Caco-2 (cell line): ENCODE measurements at regions not wholly inside any gene's neighbourhood (a gene's known extent, or its start where the extent isn't known, plus 50 kb on each side); places are given as distances from the start of the nearest gene placed in this dataset.
A peak's percentile ranks its signal among the peaks of the same experiment; 100 is the strongest.
"Not testable (repeated sequence)": the region's sequence is repeated elsewhere in the genome, so short reads cannot be mapped to it uniquely, and the experiment has no call there.

Experiments
- BruUV-seq: library from RNA; stranded (reverse); fragments of 400-500 nt; replicated peaks from 2 replicates; lab custom pipeline; 2021; lab: Mats Ljungman, UMichigan
- CTCF ChIA-PET: fragments of 300-600 bp; sonication (Branson Sonifier 250); formaldehyde crosslinking; loops from one replicate; lab custom pipeline; 2022; ENCODE audit warnings: antibody characterized with exemption; lab: Charles Lee
- POLR2A ChIA-PET: fragments of 300-600 bp; sonication (Branson Sonifier 250); formaldehyde crosslinking; loops from one replicate; lab custom pipeline; 2022; ENCODE audit warnings: antibody characterized with exemption; lab: Charles Lee
- DNase-seq, 2 experiments: peaks; one replicate each; pipeline versions ENCODE4 v3.0.0 to v3.0.0-alpha.2; 2020 to 2022
- H3K27me3 ChIP-seq: replicated peaks from 2 replicates; pipeline ENCODE4 v1.6.0; 2011; ENCODE audit warnings: low read length; ENCODE audit not compliant: control insufficient read depth, insufficient read depth
- H3K36me3 ChIP-seq: 2 replicates; pipeline ENCODE4 v1.5.1; 2011; ENCODE audit warnings: low read length; ENCODE audit not compliant: control insufficient read depth, insufficient read depth
- H3K4me1 ChIP-seq: fragments of 250-450 bp; sonication (Bioruptor Pico); 2 replicates; pipeline ENCODE4 v1.5.1; 2020; ENCODE audit warnings: mild to moderate bottlenecking
- H3K4me3 ChIP-seq: 2 replicates; pipeline ENCODE4 v1.5.1; 2011; ENCODE audit warnings: low read depth, mild to moderate bottlenecking, control low read depth, low read length
- H3K9me3 ChIP-seq: fragments of 250-450 bp; sonication (Bioruptor Pico); 2 replicates; pipeline ENCODE4 v1.5.1; 2020; ENCODE audit warnings: mild to moderate bottlenecking, moderate library complexity
- H3K27ac Mint-ChIP-seq: one replicate; pipeline ENCODE4 v1.8.0; 2022; ENCODE audit warnings: mixed read lengths; ENCODE audit not compliant: unreplicated experiment
- H3K27me3 Mint-ChIP-seq: one replicate; pipeline ENCODE4 v1.8.0; 2022; ENCODE audit warnings: mixed read lengths; ENCODE audit not compliant: insufficient read depth, unreplicated experiment
- H3K36me3 Mint-ChIP-seq: one replicate; pipeline ENCODE4 v1.8.0; 2022; ENCODE audit warnings: mild to moderate bottlenecking, mixed read lengths; ENCODE audit not compliant: insufficient read depth, unreplicated experiment
- H3K4me1 Mint-ChIP-seq: one replicate; pipeline ENCODE4 v1.8.0; 2022; ENCODE audit warnings: low read depth, mixed read lengths; ENCODE audit not compliant: unreplicated experiment
- H3K4me3 Mint-ChIP-seq: one replicate; pipeline ENCODE4 v1.8.0; 2022; ENCODE audit warnings: mild to moderate bottlenecking, moderate library complexity, mixed read lengths; ENCODE audit not compliant: unreplicated experiment
- H3K9me3 Mint-ChIP-seq: one replicate; pipeline ENCODE4 v1.8.0; 2022; ENCODE audit warnings: mixed read lengths; ENCODE audit not compliant: unreplicated experiment
- CTCF ChIP-seq, 2 experiments: fragments of 200-600 bp in 1 of 2; IDR thresholded peaks; 1 replicate in 1 of 2; 2 replicates in 1 of 2; pipeline versions ENCODE4 v1.5.1 to v1.8.0; 2011 to 2022; ENCODE audit warnings: antibody characterized with exemption in 1 of 2, control low read depth in 1 of 2, inconsistent platforms in 1 of 2, low read depth in 1 of 2, low read length in 1 of 2, mild to moderate bottlenecking in 1 of 2, moderate library complexity in 1 of 2; ENCODE audit not compliant: insufficient read depth in 1 of 2, severe bottlenecking in 1 of 2, unreplicated experiment in 1 of 2
- intact Hi-C: fragments of 100-400 bp; cut with micrococcal nuclease; formaldehyde crosslinking; loops from one replicate; pipeline ENCODE4 v1.10.0; 2022; ENCODE audit not compliant: unreplicated experiment

GRCh38 chr5:82635561-82636288 lies 357.6 kb upstream of the RPS23 start:
- peaks cover 21% of the 10 kb centered on the region for H3K4me1 Mint-ChIP-seq
- POLR2A ChIA-PET, result no interaction called here

GRCh38 chr5:82628364-82628910 lies 350.3 kb upstream of the RPS23 start:
- Histone ChIP-seq H3K27me3 (no peaks in the 10 kb centered on the region), H3K4me3 (no peak overlapping the region), H3K4me1 (0 out of 2 replicates have a peak, but pooled peaks cover 4% of the 10 kb centered on the region), H3K9me3 (no peaks in the 10 kb centered on the region; the same call in 1 of the 2 replicates), H3K36me3 (no peaks in the 10 kb centered on the region)
- Mint-ChIP-seq H3K4me1 (no peaks in the 10 kb centered on the region), H3K36me3 (no peaks in the 10 kb centered on the region), H3K27me3 (no peaks in the 10 kb centered on the region), H3K9me3 (peaks cover 7% of the 10 kb centered on the region), H3K27ac (no peak overlapping the region), H3K4me3 (no peak overlapping the region)
- intact Hi-C loops, result no loop called here
- DNase-seq, result no peak
- no peak for TF ChIP-seq CTCF (IDR thresholded peaks at IDR 0.05; ENCODE audit: insufficient read depth in 1 of 2, low read depth in 1 of 2, low read length in 1 of 2, severe bottlenecking in 1 of 2, unreplicated experiment in 1 of 2)
- POLR2A ChIA-PET, result no interaction called here
- CTCF ChIA-PET, result no interaction called here
- BruUV-seq, result no TSS peak

More at GRCh38 chr5:82635561-82636288, 357.6 kb upstream of the RPS23 start:
- peak; percentile 57 to 66 for DNase-seq
- H3K36me3 ChIP-seq, result no peaks in the 10 kb centered on the region
- H3K9me3 ChIP-seq, result no peaks in the 10 kb centered on the region; the same call in 1 of the 2 replicates
- TF ChIP-seq CTCF (IDR thresholded peaks at IDR 0.05; ENCODE audit: insufficient read depth in 1 of 2, low read depth in 1 of 2, low read length in 1 of 2, severe bottlenecking in 1 of 2, unreplicated experiment in 1 of 2), result no peak
- intact Hi-C loops, result loop anchor here (1.0 to 2.0 kb wide), 5 partner anchors 34 to 942 kb away; no protein-coding TSS in a partner anchor
- H3K4me1 ChIP-seq, result peaks cover 23% of the 10 kb centered on the region
- H3K27me3 Mint-ChIP-seq, result no peaks in the 10 kb centered on the region
- H3K9me3 Mint-ChIP-seq, result peaks cover 7% of the 10 kb centered on the region
- no peak overlapping the region for H3K4me3 ChIP-seq
- BruUV-seq, result no TSS peak
- no peak overlapping the region for H3K4me3 Mint-ChIP-seq
- no peaks in the 10 kb centered on the region for H3K27me3 ChIP-seq
- CTCF ChIA-PET, result no interaction called here
- H3K36me3 Mint-ChIP-seq, result no peaks in the 10 kb centered on the region
- H3K27ac Mint-ChIP-seq, result peak overlapping the region; percentile 48

GRCh38 chr5:82626905-82627591 lies 348.9 kb upstream of the RPS23 start:
- intact Hi-C loops, H3K4me1 Mint-ChIP-seq, BruUV-seq, H3K36me3 ChIP-seq, H3K4me3 ChIP-seq, CTCF ChIA-PET, H3K4me1 ChIP-seq, POLR2A ChIA-PET, DNase-seq, H3K4me3 Mint-ChIP-seq, H3K9me3 ChIP-seq, H3K27me3 ChIP-seq, H3K27me3 Mint-ChIP-seq, H3K27ac Mint-ChIP-seq, H3K36me3 Mint-ChIP-seq, H3K9me3 Mint-ChIP-seq: not testable (repeated sequence)

- H3K4me3 Mint-ChIP-seq, H3K4me1 Mint-ChIP-seq, CTCF ChIA-PET, H3K9me3 ChIP-seq, H3K36me3 ChIP-seq, intact Hi-C loops, H3K27me3 ChIP-seq, H3K27ac Mint-ChIP-seq, H3K4me1 ChIP-seq, H3K27me3 Mint-ChIP-seq, H3K9me3 Mint-ChIP-seq, H3K36me3 Mint-ChIP-seq, BruUV-seq, DNase-seq, POLR2A ChIA-PET, H3K4me3 ChIP-seq: not testable (repeated sequence)
Measured at GRCh38 chr5:82626012-82626411, 347.9 kb upstream of the RPS23 start.
